ENCODE measurements at regions not wholly inside any gene's neighbourhood (a gene's known extent, or its start where the extent isn't known, plus 50 kb on each side); places are given as distances from the start of the nearest gene placed in this dataset.
"Not testable (repeated sequence)": the region's sequence is repeated elsewhere in the genome, so short reads cannot be mapped to it uniquely, and the experiment has no call there.

- ATAC-seq: no peak
- no peak overlapping the region for H3K27ac ChIP-seq
- H3K9me3 ChIP-seq: no peaks in the 10 kb centered on the region
- H3K36me3 ChIP-seq: no peaks in the 10 kb centered on the region
- no peak overlapping the region for H3K4me3 ChIP-seq
- H3K27me3 ChIP-seq: no peaks in the 10 kb centered on the region
- peak in 3 of 4 experiments; percentile 10 to 38 (median 28) for TF ChIP-seq CTCF (IDR thresholded peaks at IDR 0.05)
- TF ChIP-seq EP300 (IDR thresholded peaks at IDR 0.05): no peak
- TF ChIP-seq POLR2AphosphoS5 (IDR thresholded peaks at IDR 0.05): no peak
- TF ChIP-seq POLR2A (IDR thresholded peaks at IDR 0.05): no peak
- WGBS, 2 donors (ENCODE audit: low coverage in 1 of 2): 17 to 22% methylated on average over 4 of the region's 4 CpGs
- H3K4me1 ChIP-seq: no peaks in the 10 kb centered on the region
These were observed 708.7 kb downstream of the CDH9 start for GRCh38 chr5:26329562-26330189.

- 93% methylated on average over 5 of the region's 17 CpGs; no CpG with 5 or more reads in 1 of the 2 donors for WGBS, 2 donors (ENCODE audit: low coverage in 1 of 2)
- Histone ChIP-seq H3K4me1 (no peaks in the 10 kb centered on the region), H3K27me3 (no peaks in the 10 kb centered on the region), H3K36me3 (no peaks in the 10 kb centered on the region), H3K4me3 (no peak overlapping the region), H3K9me3 (no peaks in the 10 kb centered on the region), H3K27ac (no peak overlapping the region)
- no peak for TF ChIP-seq POLR2AphosphoS5 (IDR thresholded peaks at IDR 0.05)
- ATAC-seq: no peak
These were observed 712.1 kb downstream of the CDH9 start for GRCh38 chr5:26326153-26326759.

GRCh38 chr5:26325432-26325831, 713.0 kb downstream of the CDH9 start:
- not testable (repeated sequence) for ATAC-seq, H3K4me1 ChIP-seq, H3K4me3 ChIP-seq, H3K36me3 ChIP-seq, H3K27ac ChIP-seq, H3K27me3 ChIP-seq, H3K9me3 ChIP-seq
- WGBS, 2 donors (ENCODE audit: low coverage in 1 of 2): 91% methylated on average over 5 of the region's 11 CpGs; no CpG with 5 or more reads in 1 of the 2 donors

- not testable (repeated sequence) for H3K9me3 ChIP-seq, ATAC-seq, H3K27me3 ChIP-seq, H3K36me3 ChIP-seq, H3K27ac ChIP-seq, H3K4me3 ChIP-seq, H3K4me1 ChIP-seq
- 100% methylated on average over 2 of the region's 41 CpGs; no CpG with 5 or more reads in 1 of the 2 donors for WGBS, 2 donors (ENCODE audit: low coverage in 1 of 2)
These were observed 714.0 kb downstream of the CDH9 start for GRCh38 chr5:26324273-26324895.

- no peak for ATAC-seq
- WGBS, 2 donors (ENCODE audit: low coverage in 1 of 2): 81 to 92% methylated on average over 5 to 7 of the region's 13 CpGs
- Histone ChIP-seq H3K27me3 (no peaks in the 10 kb centered on the region), H3K9me3 (no peaks in the 10 kb centered on the region), H3K27ac (no peak overlapping the region), H3K36me3 (no peaks in the 10 kb centered on the region), H3K4me3 (no peak overlapping the region), H3K4me1 (no peaks in the 10 kb centered on the region)
- no peak for TF ChIP-seq EP300 (IDR thresholded peaks at IDR 0.05)
- no peak for TF ChIP-seq POLR2A (IDR thresholded peaks at IDR 0.05)
- TF ChIP-seq CTCF (IDR thresholded peaks at IDR 0.05): no peak
- TF ChIP-seq POLR2AphosphoS5 (IDR thresholded peaks at IDR 0.05): no peak
These were observed 714.6 kb downstream of the CDH9 start for GRCh38 chr5:26323794-26324193.

- Histone ChIP-seq H3K36me3 (no peaks in the 10 kb centered on the region), H3K9me3 (no peaks in the 10 kb centered on the region), H3K4me3 (no peak overlapping the region), H3K27ac (no peak overlapping the region), H3K4me1 (no peaks in the 10 kb centered on the region), H3K27me3 (no peaks in the 10 kb centered on the region)
- peak; percentile 55 for ATAC-seq
- no peak for TF ChIP-seq CTCF (IDR thresholded peaks at IDR 0.05)
- TF ChIP-seq POLR2AphosphoS5 (IDR thresholded peaks at IDR 0.05): no peak
- TF ChIP-seq POLR2A (IDR thresholded peaks at IDR 0.05): no peak
- no peak for TF ChIP-seq EP300 (IDR thresholded peaks at IDR 0.05)
- WGBS, 2 donors (ENCODE audit: low coverage in 1 of 2): 83% methylated on average over 2 of the region's 2 CpGs
These were observed 717.1 kb downstream of the CDH9 start for GRCh38 chr5:26321278-26321677.

All from gastroesophageal sphincter (tissue), 4 donors.